ENCODE measurements at regions not wholly inside any gene's neighbourhood (a gene's known extent, or its start where the extent isn't known, plus 50 kb on each side); places are given as distances from the start of the nearest gene placed in this dataset.

- CTCF ChIA-PET, result interaction anchor here (0.6 to 1.5 kb wide), 6 partner anchors 9 to 398 kb away, joined by 3 to 6 read pairs (median 4); no protein-coding TSS in a partner anchor
These were observed 279.4 kb downstream of the CD83 start for GRCh38 chr6:14396826-14397517.

GRCh38 chr6:14397518-14397901, 279.9 kb downstream of the CD83 start:
- Histone ChIP-seq H3K4me1 (ENCODE audit: control insufficient read depth, insufficient read depth, low read length) (no peaks in the 10 kb centered on the region), H3K9me3 (ENCODE audit: control insufficient read depth, insufficient read depth, low read depth, low read length) (no peaks in the 10 kb centered on the region), H3K36me3 (ENCODE audit: control insufficient read depth in 2 of 2, insufficient read depth in 1 of 2, low read length in 2 of 2) (no peaks in the 10 kb centered on the region), H3K4me3 (ENCODE audit: low read depth, low read length) (no peak overlapping the region), H3K27ac (ENCODE audit: extremely low read depth, low read depth, low read length) (no peak overlapping the region)
- CTCF ChIA-PET, result interaction anchor here (0.6 to 1.5 kb wide), 3 partner anchors 13 to 397 kb away, joined by 3 to 6 read pairs (median 4); no protein-coding TSS in a partner anchor
- no peak for TF ChIP-seq ZNF280C (tag by site-specific recombination; IDR thresholded peaks at IDR 0.05)
- TF ChIP-seq HOXD13 (CRISPR knock-in tag; IDR thresholded peaks at IDR 0.05; ENCODE audit: borderline replicate concordance), result no peak
- no peak for TF ChIP-seq ZNF785 (tag by site-specific recombination; IDR thresholded peaks at IDR 0.05)
- no peak for TF ChIP-seq ZNF391 (tag by site-specific recombination; IDR thresholded peaks at IDR 0.05; ENCODE audit: borderline replicate concordance, low read depth)
- TF ChIP-seq ZNF2 (tag by site-specific recombination; IDR thresholded peaks at IDR 0.05), result no peak
- no peak for TF ChIP-seq ZNF10 (tag by site-specific recombination; IDR thresholded peaks at IDR 0.05)
- no peak for TF ChIP-seq ZNF600 (tag by site-specific recombination; IDR thresholded peaks at IDR 0.05)
- no peak for TF ChIP-seq PRDM1 (tag by site-specific recombination; IDR thresholded peaks at IDR 0.05)
- TF ChIP-seq ZNF324 (tag by site-specific recombination; IDR thresholded peaks at IDR 0.05), result no peak
- no peak for TF ChIP-seq ZNF37A (tag by site-specific recombination; IDR thresholded peaks at IDR 0.05)
- no peak for TF ChIP-seq ZNF221 (tag by site-specific recombination; IDR thresholded peaks at IDR 0.05; ENCODE audit: borderline replicate concordance)
- no peak for TF ChIP-seq ZNF549 (tag by site-specific recombination; IDR thresholded peaks at IDR 0.05)
- TF ChIP-seq ZNF174 (tag by site-specific recombination; IDR thresholded peaks at IDR 0.05), result no peak
- no peak for TF ChIP-seq ZEB2 (tag by site-specific recombination; IDR thresholded peaks at IDR 0.05)
- no peak for TF ChIP-seq ZNF514 (tag by site-specific recombination; IDR thresholded peaks at IDR 0.05)
- TF ChIP-seq ZNF670 (tag by site-specific recombination; IDR thresholded peaks at IDR 0.05; ENCODE audit: low read depth), result no peak
- no peak for TF ChIP-seq ZNF548 (tag by site-specific recombination; IDR thresholded peaks at IDR 0.05)
- POLR2A ChIA-PET, result no interaction called here

More at GRCh38 chr6:14396826-14397517, 279.4 kb downstream of the CD83 start:
- H3K4me3 ChIP-seq (ENCODE audit: low read depth, low read length), result no peak overlapping the region
- no peak overlapping the region for H3K27ac ChIP-seq (ENCODE audit: extremely low read depth, low read depth, low read length)
- no peaks in the 10 kb centered on the region for H3K4me1 ChIP-seq (ENCODE audit: control insufficient read depth, insufficient read depth, low read length)
- no peaks in the 10 kb centered on the region for H3K36me3 ChIP-seq (ENCODE audit: control insufficient read depth in 2 of 2, insufficient read depth in 1 of 2, low read length in 2 of 2)
- POLR2A ChIA-PET, result no interaction called here
- no peaks in the 10 kb centered on the region for H3K9me3 ChIP-seq (ENCODE audit: control insufficient read depth, insufficient read depth, low read depth, low read length)
- TF ChIP-seq ZNF184 (tag by site-specific recombination; IDR thresholded peaks at IDR 0.05), result no peak
- TF ChIP-seq ZIC2 (tag by site-specific recombination; IDR thresholded peaks at IDR 0.05), result peak; percentile 23; the same call in 1 of the 2 replicates
- TF ChIP-seq, protein P1, sequence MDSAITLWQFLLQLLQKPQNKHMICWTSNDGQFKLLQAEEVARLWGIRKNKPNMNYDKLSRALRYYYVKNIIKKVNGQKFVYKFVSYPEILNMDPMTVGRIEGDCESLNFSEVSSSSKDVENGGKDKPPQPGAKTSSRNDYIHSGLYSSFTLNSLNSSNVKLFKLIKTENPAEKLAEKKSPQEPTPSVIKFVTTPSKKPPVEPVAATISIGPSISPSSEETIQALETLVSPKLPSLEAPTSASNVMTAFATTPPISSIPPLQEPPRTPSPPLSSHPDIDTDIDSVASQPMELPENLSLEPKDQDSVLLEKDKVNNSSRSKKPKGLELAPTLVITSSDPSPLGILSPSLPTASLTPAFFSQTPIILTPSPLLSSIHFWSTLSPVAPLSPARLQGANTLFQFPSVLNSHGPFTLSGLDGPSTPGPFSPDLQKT (IDR thresholded peaks at IDR 0.05; ENCODE audit: borderline replicate concordance, low read depth, low read length), result no peak
- no peak for TF ChIP-seq BCL6B (tag by site-specific recombination; IDR thresholded peaks at IDR 0.05)
- TF ChIP-seq ZSCAN30 (tag by site-specific recombination; IDR thresholded peaks at IDR 0.05), result no peak
- no peak for TF ChIP-seq MYNN (tag by site-specific recombination; IDR thresholded peaks at IDR 0.05; ENCODE audit: borderline replicate concordance)
